Breast epithelium (tissue), 3 donors: ENCODE measurements at regions not wholly inside any gene's neighbourhood (a gene's known extent, or its start where the extent isn't known, plus 50 kb on each side); places are given as distances from the start of the nearest gene placed in this dataset.

ENCODE experiments used
- POLR2A ChIP-seq: fragments of 450-650 bp; IDR thresholded peaks from one replicate; pipeline ENCODE4 v1.6.1; 2016; ENCODE audit warnings: antibody characterized with exemption, mild to moderate bottlenecking, moderate library complexity
- TF ChIP-seq, protein P1 (sequence below), 3 donors: fragments of 450-650 bp; IDR thresholded peaks; one replicate each; pipeline ENCODE4 v1.5.1; 2016 to 2017; ENCODE audit warnings: antibody characterized with exemption in 3 of 3, mild to moderate bottlenecking in 3 of 3, moderate library complexity in 3 of 3

DNA sequence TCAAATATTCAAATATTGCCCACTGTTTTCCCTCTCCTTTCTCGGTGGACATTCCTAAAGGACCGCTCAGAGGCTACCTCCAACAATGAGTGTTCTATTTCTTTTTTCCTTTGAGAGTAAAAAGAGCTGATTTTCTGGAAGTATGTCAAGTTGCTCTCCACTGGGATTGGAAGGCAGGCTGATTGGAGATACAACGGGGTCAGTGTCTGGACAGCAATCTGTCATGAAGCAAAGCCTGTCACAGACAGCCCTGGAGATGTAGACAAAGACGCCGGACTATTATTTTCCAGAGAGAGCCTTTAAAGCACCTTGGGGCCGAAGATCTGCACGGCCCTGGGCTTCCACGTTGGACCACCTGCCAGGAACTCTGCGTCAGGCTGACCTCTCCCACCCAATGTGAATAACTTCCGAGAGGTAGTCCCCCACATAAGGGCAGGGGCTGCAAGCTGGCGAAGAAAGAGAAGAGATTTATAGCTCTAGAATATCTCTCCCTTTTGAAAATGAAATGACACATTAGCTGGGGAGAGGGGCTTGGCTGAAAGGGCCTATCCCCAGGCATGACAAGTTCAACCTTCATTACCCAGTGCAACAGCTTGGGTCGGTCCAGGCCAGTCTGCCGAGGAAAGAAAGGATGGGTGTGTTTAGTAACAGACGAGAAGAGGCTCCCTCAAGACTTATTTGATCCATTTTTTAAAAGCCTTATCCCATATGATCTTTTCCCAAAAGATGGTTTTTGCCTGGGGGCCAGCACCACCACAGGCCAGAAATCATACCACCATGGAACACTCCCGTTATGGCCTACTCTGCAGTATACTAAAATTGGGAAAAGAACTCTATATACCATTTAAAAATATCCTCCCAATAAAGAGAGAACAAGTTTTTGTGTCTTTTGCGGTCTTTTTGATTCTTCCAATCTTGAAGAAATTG lies 131.1 kb downstream of the OLIG3 start:
- no peak for TF ChIP-seq POLR2A
- TF ChIP-seq, protein P1, sequence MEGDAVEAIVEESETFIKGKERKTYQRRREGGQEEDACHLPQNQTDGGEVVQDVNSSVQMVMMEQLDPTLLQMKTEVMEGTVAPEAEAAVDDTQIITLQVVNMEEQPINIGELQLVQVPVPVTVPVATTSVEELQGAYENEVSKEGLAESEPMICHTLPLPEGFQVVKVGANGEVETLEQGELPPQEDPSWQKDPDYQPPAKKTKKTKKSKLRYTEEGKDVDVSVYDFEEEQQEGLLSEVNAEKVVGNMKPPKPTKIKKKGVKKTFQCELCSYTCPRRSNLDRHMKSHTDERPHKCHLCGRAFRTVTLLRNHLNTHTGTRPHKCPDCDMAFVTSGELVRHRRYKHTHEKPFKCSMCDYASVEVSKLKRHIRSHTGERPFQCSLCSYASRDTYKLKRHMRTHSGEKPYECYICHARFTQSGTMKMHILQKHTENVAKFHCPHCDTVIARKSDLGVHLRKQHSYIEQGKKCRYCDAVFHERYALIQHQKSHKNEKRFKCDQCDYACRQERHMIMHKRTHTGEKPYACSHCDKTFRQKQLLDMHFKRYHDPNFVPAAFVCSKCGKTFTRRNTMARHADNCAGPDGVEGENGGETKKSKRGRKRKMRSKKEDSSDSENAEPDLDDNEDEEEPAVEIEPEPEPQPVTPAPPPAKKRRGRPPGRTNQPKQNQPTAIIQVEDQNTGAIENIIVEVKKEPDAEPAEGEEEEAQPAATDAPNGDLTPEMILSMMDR (IDR thresholded peaks at IDR 0.05): no peak
